ENCODE measurements at regions not wholly inside any gene's neighbourhood (a gene's known extent, or its start where the extent isn't known, plus 50 kb on each side); places are given as distances from the start of the nearest gene placed in this dataset.

DNA sequence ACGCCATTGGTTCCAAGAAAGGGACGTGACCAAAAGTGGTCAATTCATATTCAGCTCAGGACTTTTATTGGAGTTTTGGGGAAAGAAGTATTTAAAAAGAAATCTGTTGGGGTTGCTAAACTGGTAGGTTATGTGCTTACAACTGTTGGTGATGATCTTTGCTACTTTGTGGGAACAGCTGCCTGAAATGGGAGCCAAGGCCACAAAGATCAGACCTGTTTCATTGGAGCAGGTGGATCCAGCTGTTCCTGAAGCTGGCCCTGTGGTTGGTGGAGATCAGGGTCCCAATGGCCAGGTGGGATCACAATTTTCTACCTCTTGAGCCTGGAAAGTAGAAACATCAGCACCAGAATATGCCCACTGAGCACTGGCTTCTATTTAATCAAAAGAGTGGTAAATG is 144.5 kb downstream of the PSAT1 start:
- TF ChIP-seq GATA3 (IDR thresholded peaks at IDR 0.05; ENCODE audit: low read depth, low read length) (no peak), GATA2 (IDR thresholded peaks at IDR 0.05; ENCODE audit: low read depth, low read length) (no peak)

All from SH-SY5Y (cell line).